Heart right ventricle (tissue), 16 donors: ENCODE measurements at regions not wholly inside any gene's neighbourhood (a gene's known extent, or its start where the extent isn't known, plus 50 kb on each side); places are given as distances from the start of the nearest gene placed in this dataset.

Experiments
- ATAC-seq, 8 donors: fragments of 200-7000 bp; cut with Tn5 transposase; one replicate each; pipeline ENCODE4 v1.9.1; 2020; ENCODE audit warnings: mild to moderate bottlenecking in 8 of 8, moderate library complexity in 8 of 8, moderate number of reproducible peaks in 1 of 8
- DNase-seq, 2 donors: peaks; one replicate each; pipeline ENCODE4 v3.0.0-alpha.2; 2020
- H3K27ac ChIP-seq, 10 donors: fragments of 200-600 bp; sonication (generic) in 2 of 10; one replicate each; pipeline versions ENCODE4 v1.5.0 to v1.8.0; 2020 to 2022; ENCODE audit warnings: mild to moderate bottlenecking in 3 of 10
- H3K27me3 ChIP-seq, 7 donors: fragments of 200-600 bp; one replicate each; pipeline ENCODE4 v1.8.0; 2021 to 2022; ENCODE audit warnings: mild to moderate bottlenecking in 2 of 7
- H3K36me3 ChIP-seq, 9 donors: fragments of 200-600 bp; sonication (generic) in 1 of 9; one replicate each; pipeline versions ENCODE4 v1.5.0 to v1.8.0; 2020 to 2022; ENCODE audit warnings: mild to moderate bottlenecking in 2 of 9
- H3K4me1 ChIP-seq, 9 donors: fragments of 200-600 bp; sonication (generic) in 1 of 9; one replicate each; pipeline versions ENCODE4 v1.5.0 to v1.8.0; 2020 to 2022; ENCODE audit warnings: mild to moderate bottlenecking in 4 of 9
- H3K4me3 ChIP-seq, 10 donors: fragments of 200-600 bp; sonication (generic) in 2 of 10; one replicate each; pipeline versions ENCODE4 v1.5.0 to v1.8.0; 2020 to 2022; ENCODE audit warnings: mild to moderate bottlenecking in 7 of 10, moderate library complexity in 2 of 10
- H3K9me3 ChIP-seq, 11 donors: fragments of 200-600 bp in 10 of 11; sonication (generic) in 2 of 11; one replicate each; pipeline versions ENCODE4 v1.5.0 to v1.8.0; 2013 to 2022; ENCODE audit warnings: mild to moderate bottlenecking in 2 of 11, control low read depth in 1 of 11, moderate library complexity in 1 of 11
- WGBS, 2 donors: extraction: QIAGEN DNeasy Blood & Tissue Kit; methylation state at CpG; one replicate each; pipeline ENCODE4 v1.1.7; 2013; ENCODE audit warnings: inconsistent platforms in 1 of 2; 5-methylcytosine and 5-hydroxymethylcytosine counted together
- intact Hi-C, 10 donors: fragments of 100-400 bp; cut with DNase I; formaldehyde crosslinking; loops; one replicate each; pipeline versions ENCODE4 v1.11.1 to v1.14.2; 2022
- TF ChIP-seq, protein P1 (sequence below), 9 donors: fragments of 200-600 bp; sonication (generic) in 2 of 9; IDR thresholded peaks; one replicate each; pipeline versions ENCODE4 v1.5.0 to v1.8.0; 2021 to 2022; ENCODE audit warnings: antibody characterized with exemption in 9 of 9, mild to moderate bottlenecking in 5 of 9, moderate library complexity in 1 of 9
- donor health status: Arrhythmogenic right ventricular cardiomyopathy.
- donor health status: ischemic (EF 13 %, LVEDD 7.1; RV severe dilation, severe dysfunction).
- donor health status: healthy with polysubstance abuse.
- donor health status: DM: no; HTN: yes; CAD: no.
- donor health status: DM: no; HTN: no; CAD: no.
- donor health status: ischemic (EF 25% LVEDD 6.9; RV normal size, moderate dysfunction).
- donor health status: ischemic (EF 25% LVEDD 5.7; RV mildly dilated, moderate dysfunction).
- donor health status: healthy.
- donor health status: DM: yes; HTN: yes; CAD: no.
- donor health status: Ischemic cardiomyopathy.
- donor health status: ischemic (EF 35%, LVEDD 5.7; RV mildly dilated, moderate dysfunction).
- donor health status: nonischemic (EF 11% LVEDD 7.7; RV severe dilation, severe dysfunction).
- donor health status: DM: yes; HTN: yes; CAD: no.
- donor health status: PGD.
- donor health status: ischemic (EF 29% LVEDD 5.4; RV normal size, mild dysfunction).
- donor health status: nonischemic (EF 23%, LVEDD 6.1; RV moderate dilation, normal function).

DNA sequence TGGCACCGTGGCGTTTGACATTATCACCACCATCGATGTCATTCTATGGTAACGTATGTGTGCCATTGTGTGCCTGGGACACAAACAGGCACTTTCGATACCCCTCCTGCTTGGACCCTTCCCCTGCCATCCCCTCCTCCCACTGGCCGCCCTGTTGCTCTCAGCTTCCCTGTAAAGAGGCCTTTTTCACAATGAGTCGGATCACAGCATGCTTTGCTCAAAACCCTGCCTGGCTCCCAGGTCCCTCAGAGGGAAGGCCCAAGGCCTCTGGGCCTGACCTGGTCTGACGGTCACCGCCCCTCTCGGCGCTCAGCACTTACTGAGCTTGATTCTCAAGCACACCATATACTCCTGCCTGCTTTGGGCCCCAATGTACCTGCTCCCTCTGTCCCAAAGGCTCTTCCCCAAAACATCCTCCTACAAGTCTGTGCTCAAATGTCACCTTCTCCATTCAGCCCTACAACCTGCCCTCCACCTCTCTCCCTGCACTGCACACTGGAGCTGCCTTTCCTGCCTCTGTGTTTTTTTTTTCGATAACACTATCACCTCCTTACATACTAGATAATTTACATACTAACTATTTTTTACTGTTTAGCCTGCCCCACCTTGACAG, 303.8 kb downstream of the SOX9 start:
- Histone ChIP-seq H3K4me1 (peaks cover 0 to 28% (median 0%) of the 10 kb centered on the region in 9 donors), H3K27ac (no peak overlapping the region), H3K9me3 (no peaks in the 10 kb centered on the region), H3K36me3 (no peaks in the 10 kb centered on the region), H3K27me3 (no peaks in the 10 kb centered on the region), H3K4me3 (no peak overlapping the region)
- ATAC-seq, result no peak
- DNase-seq, result no peak
- TF ChIP-seq, protein P1, sequence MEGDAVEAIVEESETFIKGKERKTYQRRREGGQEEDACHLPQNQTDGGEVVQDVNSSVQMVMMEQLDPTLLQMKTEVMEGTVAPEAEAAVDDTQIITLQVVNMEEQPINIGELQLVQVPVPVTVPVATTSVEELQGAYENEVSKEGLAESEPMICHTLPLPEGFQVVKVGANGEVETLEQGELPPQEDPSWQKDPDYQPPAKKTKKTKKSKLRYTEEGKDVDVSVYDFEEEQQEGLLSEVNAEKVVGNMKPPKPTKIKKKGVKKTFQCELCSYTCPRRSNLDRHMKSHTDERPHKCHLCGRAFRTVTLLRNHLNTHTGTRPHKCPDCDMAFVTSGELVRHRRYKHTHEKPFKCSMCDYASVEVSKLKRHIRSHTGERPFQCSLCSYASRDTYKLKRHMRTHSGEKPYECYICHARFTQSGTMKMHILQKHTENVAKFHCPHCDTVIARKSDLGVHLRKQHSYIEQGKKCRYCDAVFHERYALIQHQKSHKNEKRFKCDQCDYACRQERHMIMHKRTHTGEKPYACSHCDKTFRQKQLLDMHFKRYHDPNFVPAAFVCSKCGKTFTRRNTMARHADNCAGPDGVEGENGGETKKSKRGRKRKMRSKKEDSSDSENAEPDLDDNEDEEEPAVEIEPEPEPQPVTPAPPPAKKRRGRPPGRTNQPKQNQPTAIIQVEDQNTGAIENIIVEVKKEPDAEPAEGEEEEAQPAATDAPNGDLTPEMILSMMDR (IDR thresholded peaks at IDR 0.05), result no peak
- intact Hi-C loops, result loop anchor here in 1 of 10 donors (10.0 kb wide), 1 partner anchor 160 kb away; no protein-coding TSS in a partner anchor
- 91 to 92% methylated on average over 12 of the region's 12 CpGs for WGBS, 2 donors

DNA sequence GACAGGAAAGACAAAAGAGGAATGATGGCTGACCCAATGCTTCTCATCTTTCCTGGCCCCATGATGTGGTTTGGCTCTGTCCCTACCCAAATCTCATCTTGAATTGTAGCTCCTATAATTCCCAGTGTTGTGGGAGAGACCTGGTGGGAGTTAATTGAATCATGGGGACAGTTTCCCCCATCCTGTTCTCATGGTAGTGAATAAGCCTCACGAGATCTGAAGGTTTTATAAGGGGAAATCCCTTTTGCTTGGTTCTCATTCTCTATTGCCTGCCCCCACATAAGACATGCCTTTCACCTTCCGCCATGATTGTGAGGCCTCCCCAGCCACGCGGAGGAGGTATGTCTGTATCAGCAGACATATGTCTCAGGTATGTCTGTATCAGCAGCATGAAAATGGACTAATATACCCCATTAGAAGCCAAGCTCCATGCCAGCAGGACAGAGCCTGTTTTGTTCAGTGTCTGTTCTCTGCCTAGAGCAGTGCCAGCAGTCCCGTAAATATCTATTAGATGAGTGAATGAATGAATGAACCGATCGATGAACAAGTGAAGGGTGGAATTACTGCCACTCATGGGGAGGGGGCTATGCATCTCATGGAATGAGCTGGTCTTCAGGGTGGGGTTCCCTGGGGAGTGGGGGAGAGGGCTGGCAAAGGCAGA, 304.4 kb downstream of the SOX9 start:
- ATAC-seq, result no peak
- 92 to 94% methylated on average over 7 of the region's 7 CpGs for WGBS, 2 donors
- TF ChIP-seq, protein P1 (IDR thresholded peaks at IDR 0.05), result no peak
- DNase-seq, result no peak
- intact Hi-C loops, result loop anchor here in 1 of 10 donors (10.0 kb wide), 1 partner anchor 160 kb away; no protein-coding TSS in a partner anchor
- Histone ChIP-seq H3K27ac (no peak overlapping the region), H3K36me3 (no peaks in the 10 kb centered on the region), H3K4me3 (no peak overlapping the region), H3K9me3 (no peaks in the 10 kb centered on the region), H3K4me1 (peaks cover 0 to 28% (median 0%) of the 10 kb centered on the region in 9 donors), H3K27me3 (peaks cover 0 to under 1% (median 0%) of the 10 kb centered on the region in 7 donors)

DNA sequence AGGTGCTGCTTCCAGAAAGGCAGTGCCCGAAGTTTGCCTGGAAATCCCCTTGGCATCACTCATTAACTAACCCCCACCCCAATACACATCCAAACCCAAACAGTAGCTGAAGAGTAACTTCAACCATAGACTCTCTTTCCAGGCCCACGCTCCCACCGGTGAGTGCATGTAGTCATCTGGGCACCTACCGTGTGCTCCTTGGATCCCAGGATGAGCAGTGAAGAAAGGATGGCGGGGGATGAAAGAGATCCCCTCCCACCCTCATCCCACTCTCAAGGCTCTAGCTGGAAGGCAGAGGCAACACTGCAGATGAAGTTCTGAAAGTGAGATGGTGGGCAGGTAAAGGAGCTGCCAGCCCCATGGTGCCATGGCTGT, 305.0 kb downstream of the SOX9 start:
- DNase-seq, result no peak
- TF ChIP-seq, protein P1 (IDR thresholded peaks at IDR 0.05), result no peak
- 84 to 93% methylated on average over 5 of the region's 5 CpGs for WGBS, 2 donors
- Histone ChIP-seq H3K4me3 (no peak overlapping the region), H3K27me3 (peaks cover 0 to 6% (median 0%) of the 10 kb centered on the region in 7 donors), H3K4me1 (peaks cover 0 to 24% (median 0%) of the 10 kb centered on the region in 9 donors), H3K36me3 (no peaks in the 10 kb centered on the region), H3K9me3 (no peaks in the 10 kb centered on the region), H3K27ac (no peak overlapping the region)
- intact Hi-C loops, result loop anchor here in 1 of 10 donors (10.0 kb wide), 1 partner anchor 161 kb away; no protein-coding TSS in a partner anchor
- no peak for ATAC-seq

DNA sequence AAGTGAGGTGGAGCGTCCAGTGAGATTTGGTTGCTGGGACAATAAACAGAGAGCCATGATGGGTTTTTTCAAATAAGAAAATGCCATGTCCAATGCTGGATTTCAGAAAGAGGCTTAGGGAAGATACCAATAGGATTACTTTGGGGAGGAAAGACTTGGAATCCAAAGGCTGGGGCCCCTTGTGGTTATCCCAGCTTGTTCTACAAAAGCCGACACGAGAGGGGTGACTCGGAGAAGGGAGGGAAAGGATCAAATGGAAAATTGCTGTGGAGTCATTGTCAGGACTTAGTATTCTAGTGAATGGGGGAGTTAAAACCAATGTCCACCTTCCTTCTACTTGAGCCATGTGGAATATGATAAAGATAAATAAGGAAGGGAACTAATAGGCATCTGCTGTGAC, 305.5 kb downstream of the SOX9 start:
- Histone ChIP-seq H3K27me3 (peaks cover 0 to 11% (median 0%) of the 10 kb centered on the region in 7 donors), H3K9me3 (no peaks in the 10 kb centered on the region), H3K36me3 (no peaks in the 10 kb centered on the region), H3K4me3 (no peak overlapping the region), H3K4me1 (peaks cover 0 to 20% (median 0%) of the 10 kb centered on the region in 9 donors), H3K27ac (no peak overlapping the region)
- TF ChIP-seq, protein P1 (IDR thresholded peaks at IDR 0.05), result no peak
- ATAC-seq (no peak), DNase-seq (no peak)
- 77 to 81% methylated on average over 4 of the region's 4 CpGs for WGBS, 2 donors
- intact Hi-C loops, result loop anchor here in 1 of 10 donors (10.0 kb wide), 1 partner anchor 162 kb away; no protein-coding TSS in a partner anchor
